Activated CD4-positive, alpha-beta T cell treated with anti-CD3 and anti-CD28 coated beads for 24 hours (primary cell): ENCODE measurements at regions not wholly inside any gene's neighbourhood (a gene's known extent, or its start where the extent isn't known, plus 50 kb on each side); places are given as distances from the start of the nearest gene placed in this dataset.
"Not testable (repeated sequence)": the region's sequence is repeated elsewhere in the genome, so short reads cannot be mapped to it uniquely, and the experiment has no call there.

Source experiments
- DNase-seq, 2 donors: peaks; one replicate each; pipeline ENCODE4 v3.0.0-alpha.2; 2020; ENCODE audit warnings: low read depth in 2 of 2

- DNase-seq, result no peak
Observed at GRCh38 chr15:38810686-38811085, 246.1 kb upstream of the RASGRP1 start.

GRCh38 chr15:38814254-38814653 is 249.6 kb upstream of the RASGRP1 start:
- not testable (repeated sequence) for DNase-seq

GRCh38 chr15:38814891-38815290 is 250.3 kb upstream of the RASGRP1 start:
- no peak for DNase-seq

DNA sequence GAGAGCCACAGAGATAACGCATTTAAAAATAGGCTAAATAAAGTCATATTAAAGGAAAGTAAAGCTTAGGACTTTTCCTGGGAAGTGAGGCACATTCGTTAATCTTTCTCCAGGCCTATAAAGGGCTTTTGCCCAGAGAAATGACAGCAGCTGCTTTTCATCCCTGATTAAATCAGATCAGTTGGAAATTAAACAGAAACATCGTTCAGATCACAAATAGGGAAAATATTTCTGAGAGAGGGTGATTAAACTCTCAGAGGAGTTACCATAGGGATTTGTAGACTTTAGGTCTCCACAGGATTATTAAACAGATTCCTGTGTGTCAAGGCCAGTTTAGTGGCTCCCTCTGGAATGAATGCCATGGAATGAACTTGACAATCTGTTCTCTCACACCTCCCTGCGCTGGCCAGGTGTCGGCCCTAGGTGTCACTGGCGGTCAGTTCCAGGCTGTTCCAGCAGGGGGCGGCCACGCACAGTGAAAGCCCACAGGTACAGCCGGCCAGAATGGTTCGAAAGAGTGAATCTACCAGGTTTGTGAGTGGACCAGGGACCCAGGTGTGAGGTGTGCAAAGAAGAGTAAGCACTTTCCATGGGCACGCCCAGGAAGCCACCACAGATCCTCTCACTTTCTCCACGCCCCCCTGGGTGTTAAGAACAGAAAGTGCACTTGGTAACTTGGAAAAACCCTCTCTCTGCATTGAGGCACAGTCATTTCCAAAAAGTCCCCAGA is 253.0 kb upstream of the RASGRP1 start:
- DNase-seq, result peak; percentile 72 to 83

DNA sequence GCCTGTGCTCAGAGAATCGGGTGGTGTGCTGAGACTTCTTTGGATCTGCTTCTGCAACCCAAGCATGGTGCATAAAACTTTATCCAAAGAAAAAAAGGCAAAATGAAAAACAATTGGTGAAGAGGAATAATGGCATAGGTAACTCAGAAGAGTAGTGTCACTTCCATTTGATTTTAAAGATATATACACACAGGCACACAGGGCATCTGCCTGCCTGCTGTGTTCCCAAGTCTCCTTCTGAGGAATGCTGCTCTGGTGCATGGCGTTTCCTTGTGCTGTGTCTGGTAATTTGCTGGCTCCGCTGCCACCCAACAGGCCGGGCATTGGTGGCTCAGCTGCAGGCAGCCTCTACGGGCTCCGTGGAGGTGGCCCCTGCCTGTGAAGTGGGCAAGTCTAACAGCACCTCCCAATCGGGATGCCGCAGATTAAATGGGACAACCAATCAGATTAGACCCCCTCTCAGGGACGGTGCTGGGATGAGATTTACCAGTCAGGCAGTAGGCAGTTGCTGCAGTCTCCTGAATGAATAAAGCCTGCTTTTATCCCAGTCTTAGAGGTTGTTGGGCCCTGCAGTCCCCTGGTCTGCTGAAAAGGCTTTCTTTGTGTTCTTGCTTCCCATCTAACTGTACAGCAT is 253.7 kb upstream of the RASGRP1 start:
- DNase-seq, result no peak

DNA sequence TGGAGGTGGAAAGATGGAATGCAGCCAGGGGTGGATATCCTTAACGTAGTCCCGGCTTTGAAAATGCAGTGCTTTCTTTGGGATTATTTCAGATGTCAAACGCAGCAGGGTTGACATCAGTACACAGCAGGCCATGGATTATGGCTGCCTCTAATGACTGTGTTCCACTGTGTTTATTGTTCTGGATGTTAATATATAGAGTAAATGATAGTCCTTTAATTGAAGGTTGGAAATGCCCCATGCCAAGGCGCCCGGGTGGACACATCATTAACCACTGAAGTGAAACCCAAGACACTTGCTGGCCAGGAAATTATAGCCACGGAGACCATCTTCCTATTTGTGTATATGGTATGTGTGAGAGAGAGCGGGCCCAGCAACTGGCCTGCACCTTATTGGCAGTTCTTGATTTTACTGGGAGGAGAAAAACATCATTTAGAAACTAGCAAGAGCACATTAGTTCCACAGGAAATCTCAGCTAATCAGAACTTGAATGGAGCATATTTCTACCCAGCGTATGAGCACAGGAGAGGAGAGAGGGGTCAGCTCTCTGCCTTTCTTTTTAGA is 254.9 kb upstream of the RASGRP1 start:
- no peak for DNase-seq

- DNase-seq, result no peak
Observed at GRCh38 chr15:38823263-38823662, 258.6 kb upstream of the RASGRP1 start.

DNA sequence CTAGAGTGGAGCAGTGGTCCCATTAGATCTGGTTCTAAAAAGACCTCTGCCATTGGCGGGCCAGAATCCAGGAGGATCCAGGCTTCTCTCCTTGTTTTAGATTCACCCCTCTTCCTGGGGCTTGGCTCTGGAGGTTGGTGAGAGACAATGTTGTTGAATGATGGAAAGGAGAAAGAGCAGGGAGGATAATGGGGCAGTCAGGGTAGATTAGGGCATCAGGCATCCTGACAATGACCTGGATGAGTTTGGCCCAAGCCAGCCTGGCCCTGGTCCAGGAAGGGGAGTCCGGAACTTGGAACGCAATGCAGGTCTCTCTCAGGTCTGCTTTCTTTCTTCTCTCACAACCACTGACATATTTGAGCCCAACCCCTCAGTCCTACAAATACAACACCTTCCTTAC is 260.1 kb upstream of the RASGRP1 start:
- no peak for DNase-seq

DNA sequence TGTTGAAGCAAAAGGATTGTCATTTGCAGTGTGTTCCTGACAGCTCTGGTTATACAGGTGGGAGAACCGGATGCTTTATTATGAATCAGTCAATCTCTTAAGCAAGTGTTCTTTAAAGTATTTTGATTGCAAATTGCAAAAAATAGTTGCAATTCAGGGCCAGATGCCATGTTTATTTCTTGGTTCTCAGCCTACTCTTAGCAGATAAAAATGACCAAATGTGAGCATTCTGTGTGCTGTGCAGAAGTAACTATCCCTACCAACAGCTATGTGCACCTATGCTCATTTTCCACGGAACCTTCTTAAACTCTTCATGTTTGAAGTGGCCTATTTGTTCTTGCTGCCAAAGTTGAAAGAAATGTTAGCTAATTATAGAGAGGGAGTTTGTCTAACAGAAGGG is 262.3 kb upstream of the RASGRP1 start:
- DNase-seq, result no peak

DNA sequence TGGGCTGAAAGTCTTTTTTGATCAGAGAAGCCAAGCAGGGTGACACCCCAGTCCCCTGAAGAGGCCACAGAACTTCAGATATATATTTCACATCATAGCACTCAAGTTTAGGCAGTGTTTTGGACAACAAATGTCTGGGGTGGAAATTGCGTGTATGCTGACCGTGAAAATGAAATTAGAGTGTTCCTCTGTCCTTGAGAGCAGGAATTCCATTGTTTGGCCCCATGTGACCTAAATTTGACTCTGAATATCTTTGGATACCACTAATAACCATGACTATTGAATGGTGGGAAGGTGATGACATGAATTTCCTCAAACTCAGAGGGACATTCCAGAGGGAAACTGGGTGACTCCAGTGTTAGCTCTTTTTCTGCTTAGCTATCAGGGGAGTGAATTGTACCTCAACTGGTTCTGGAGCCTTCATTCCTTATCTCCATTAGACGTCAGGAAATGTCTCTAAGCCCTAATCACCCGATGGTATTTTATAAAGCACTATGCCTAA is 263.5 kb upstream of the RASGRP1 start:
- no peak for DNase-seq

DNA sequence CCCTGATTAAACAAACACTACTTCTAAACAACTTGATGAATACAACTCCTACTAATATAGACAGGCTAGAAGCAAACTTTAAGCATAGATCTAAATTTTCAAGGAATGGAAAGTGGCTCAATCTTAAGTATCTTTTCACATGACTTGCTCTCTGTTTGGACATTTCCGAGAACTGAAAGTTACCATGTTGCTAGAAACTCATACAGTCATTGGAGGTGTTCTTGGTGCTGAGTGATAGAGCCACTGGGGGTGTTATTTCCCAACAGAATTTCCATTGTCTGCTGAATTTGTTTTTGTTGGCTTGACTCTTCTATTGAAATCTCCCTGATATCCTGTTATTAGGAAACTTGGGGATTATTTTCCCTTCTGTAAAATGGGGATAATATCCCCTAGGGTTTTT is 264.5 kb upstream of the RASGRP1 start:
- DNase-seq, result no peak

DNA sequence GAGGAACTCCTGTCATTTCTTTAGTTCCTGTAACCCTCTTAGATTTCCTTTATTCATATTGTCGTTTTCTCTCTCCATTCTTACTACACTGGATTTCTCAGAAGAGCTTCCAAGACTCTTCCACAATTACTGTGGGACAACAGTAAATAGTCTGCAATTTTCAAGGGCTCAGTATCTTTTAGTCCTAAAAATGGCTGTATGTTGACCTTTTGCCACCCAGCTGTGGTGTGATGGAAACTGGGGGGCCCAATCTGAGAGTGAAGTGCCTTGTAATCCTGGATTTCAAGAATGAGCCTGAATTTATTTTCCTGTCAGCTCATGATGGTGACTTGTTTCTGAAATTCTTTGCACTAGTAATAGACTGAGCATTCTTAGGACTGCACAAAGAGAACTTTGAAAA is 277.6 kb upstream of the RASGRP1 start:
- DNase-seq, result no peak

DNA sequence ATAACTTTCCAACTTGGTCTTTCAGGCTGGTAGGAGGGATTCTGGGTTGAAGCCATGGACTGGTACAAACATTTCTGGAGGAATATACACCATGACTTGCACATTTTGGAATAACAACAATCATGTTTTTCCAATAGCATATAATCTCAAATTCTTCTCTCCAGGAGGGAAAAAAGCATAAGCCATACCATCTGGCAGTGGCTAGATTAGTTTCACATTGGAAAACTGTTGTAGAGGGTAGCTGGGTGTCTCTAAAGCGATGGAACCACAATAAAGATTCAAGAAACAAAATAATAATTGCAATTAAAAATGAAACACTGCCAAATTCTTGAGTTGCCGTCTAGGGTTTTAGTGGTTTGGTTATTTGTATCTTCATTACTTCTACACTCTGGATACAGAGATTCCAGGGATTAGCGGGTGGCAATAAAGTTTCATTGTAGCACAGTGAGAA is 278.5 kb upstream of the RASGRP1 start:
- no peak for DNase-seq

GRCh38 chr15:38843736-38844590 is 279.3 kb upstream of the RASGRP1 start:
- DNase-seq, result no peak

GRCh38 chr15:38844736-38845135 is 280.1 kb upstream of the RASGRP1 start:
- no peak for DNase-seq

- no peak for DNase-seq
Observed at GRCh38 chr15:38846346-38846745, 281.7 kb upstream of the RASGRP1 start.

DNA sequence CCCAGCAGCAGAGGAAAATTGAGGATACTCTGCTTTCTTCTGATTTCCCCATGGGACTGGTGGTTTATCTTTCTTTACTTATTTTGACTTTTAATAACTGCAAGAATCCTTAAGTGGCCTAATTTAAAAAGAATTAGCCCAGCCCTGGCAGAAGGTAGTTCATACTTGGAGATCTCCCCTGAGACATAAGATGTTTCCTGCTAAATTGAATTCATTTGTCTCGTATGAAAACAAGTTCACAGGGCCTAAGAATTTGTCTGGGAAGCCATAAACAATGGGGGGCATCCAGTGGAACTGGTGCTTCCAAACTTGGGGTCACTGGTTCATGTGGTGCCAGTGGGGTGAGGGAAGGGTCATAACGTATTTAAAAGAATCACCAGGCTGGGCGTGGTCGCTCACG is 283.1 kb upstream of the RASGRP1 start:
- DNase-seq, result no peak

GRCh38 chr15:38849046-38849445 is 284.4 kb upstream of the RASGRP1 start:
- DNase-seq, result no peak

DNA sequence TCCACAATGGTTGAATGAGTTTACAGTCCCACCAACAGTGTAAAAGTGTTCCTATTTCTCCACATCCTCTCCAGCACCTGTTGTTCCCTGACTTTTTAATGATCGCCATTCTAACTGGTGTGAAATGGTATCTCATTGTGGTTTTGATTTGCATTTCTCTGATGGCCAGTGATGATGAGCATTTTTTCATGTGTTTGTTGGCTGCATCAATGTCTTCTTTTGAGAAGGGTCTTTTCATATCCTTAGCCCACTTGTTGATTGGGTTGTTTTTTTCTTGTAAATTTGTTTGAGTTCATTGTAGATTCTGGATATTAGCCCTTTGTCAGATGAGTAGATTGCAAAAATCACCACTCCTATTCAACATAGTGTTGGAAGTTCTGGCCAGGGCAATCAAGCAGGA is 287.6 kb upstream of the RASGRP1 start:
- DNase-seq, result not testable (repeated sequence)

DNA sequence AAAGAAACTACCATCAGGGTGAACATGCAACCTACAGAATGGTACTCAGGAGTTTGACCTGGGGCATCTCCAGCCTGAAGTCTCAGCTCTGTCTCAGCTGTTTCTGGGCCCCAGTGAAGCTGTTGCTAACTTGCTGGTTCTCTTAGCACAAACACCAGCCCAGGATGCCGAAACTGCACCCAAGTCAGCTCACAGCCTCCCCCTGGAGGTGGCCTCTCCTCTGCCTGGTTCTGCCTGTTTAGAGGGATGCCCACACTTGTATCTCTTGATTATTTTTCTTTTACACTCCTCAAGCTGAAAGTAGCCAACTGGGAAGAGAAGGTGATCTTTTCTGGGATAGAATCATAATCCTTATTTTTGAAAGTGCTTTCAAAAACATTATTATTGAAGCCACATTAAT is 289.0 kb upstream of the RASGRP1 start:
- DNase-seq, result peak in 1 of 2 donors; percentile 3

- no peak for DNase-seq
Observed at GRCh38 chr15:38854506-38854905, 289.9 kb upstream of the RASGRP1 start.

GRCh38 chr15:38857814-38858213 is 293.2 kb upstream of the RASGRP1 start:
- DNase-seq, result no peak
